Endothelial cell (in vitro differentiated cells): ENCODE measurements at regions not wholly inside any gene's neighbourhood (a gene's known extent, or its start where the extent isn't known, plus 50 kb on each side); places are given as distances from the start of the nearest gene placed in this dataset.

Experiments
- DNase-seq: peaks from one replicate; pipeline ENCODE4 v3.0.0; 2021; ENCODE audit warnings: low spot score
- H3K27ac Mint-ChIP-seq: one replicate; pipeline ENCODE4 v1.8.0; 2021; ENCODE audit warnings: mixed read lengths, inconsistent platforms; ENCODE audit not compliant: unreplicated experiment
- H3K27me3 Mint-ChIP-seq: one replicate; pipeline ENCODE4 v1.8.0; 2021; ENCODE audit warnings: mild to moderate bottlenecking, moderate library complexity, mixed read lengths, inconsistent platforms; ENCODE audit not compliant: unreplicated experiment
- H3K36me3 Mint-ChIP-seq: one replicate; pipeline ENCODE4 v1.8.0; 2021; ENCODE audit warnings: mild to moderate bottlenecking, low read depth, mixed read lengths, inconsistent platforms; ENCODE audit not compliant: unreplicated experiment
- H3K4me1 Mint-ChIP-seq: one replicate; pipeline ENCODE4 v1.8.0; 2021; ENCODE audit warnings: mild to moderate bottlenecking, mixed read lengths, inconsistent platforms; ENCODE audit not compliant: unreplicated experiment
- H3K4me3 Mint-ChIP-seq: one replicate; pipeline ENCODE4 v1.8.0; 2021; ENCODE audit warnings: mild to moderate bottlenecking, mixed read lengths, inconsistent platforms; ENCODE audit not compliant: unreplicated experiment
- H3K9me3 Mint-ChIP-seq: one replicate; pipeline ENCODE4 v1.8.0; 2021; ENCODE audit warnings: mixed read lengths, inconsistent platforms; ENCODE audit not compliant: unreplicated experiment
- CTCF ChIP-seq: fragments of 200-600 bp; sonication (generic); IDR thresholded peaks from one replicate; pipeline ENCODE4 v1.5.0; 2021; ENCODE audit warnings: antibody characterized with exemption; ENCODE audit not compliant: unreplicated experiment

- no peak for DNase-seq
- Mint-ChIP-seq H3K36me3 (no peaks in the 10 kb centered on the region), H3K4me1 (peaks cover 3% of the 10 kb centered on the region), H3K27me3 (peaks cover 3% of the 10 kb centered on the region), H3K27ac (no peak overlapping the region), H3K9me3 (no peaks in the 10 kb centered on the region), H3K4me3 (no peak overlapping the region)
- no peak for TF ChIP-seq CTCF
These were observed 270.9 kb downstream of the TLE3 start for GRCh38 chr15:69826819-69827175.

GRCh38 chr15:69827751-69828150 lies 270.0 kb downstream of the TLE3 start:
- no peaks in the 10 kb centered on the region for H3K36me3 Mint-ChIP-seq
- peaks cover 3% of the 10 kb centered on the region for H3K4me1 Mint-ChIP-seq
- DNase-seq: no peak
- peaks cover 3% of the 10 kb centered on the region for H3K27me3 Mint-ChIP-seq
- H3K9me3 Mint-ChIP-seq: no peaks in the 10 kb centered on the region
- no peak overlapping the region for H3K27ac Mint-ChIP-seq
- TF ChIP-seq CTCF: no peak
- H3K4me3 Mint-ChIP-seq: no peak overlapping the region

DNA sequence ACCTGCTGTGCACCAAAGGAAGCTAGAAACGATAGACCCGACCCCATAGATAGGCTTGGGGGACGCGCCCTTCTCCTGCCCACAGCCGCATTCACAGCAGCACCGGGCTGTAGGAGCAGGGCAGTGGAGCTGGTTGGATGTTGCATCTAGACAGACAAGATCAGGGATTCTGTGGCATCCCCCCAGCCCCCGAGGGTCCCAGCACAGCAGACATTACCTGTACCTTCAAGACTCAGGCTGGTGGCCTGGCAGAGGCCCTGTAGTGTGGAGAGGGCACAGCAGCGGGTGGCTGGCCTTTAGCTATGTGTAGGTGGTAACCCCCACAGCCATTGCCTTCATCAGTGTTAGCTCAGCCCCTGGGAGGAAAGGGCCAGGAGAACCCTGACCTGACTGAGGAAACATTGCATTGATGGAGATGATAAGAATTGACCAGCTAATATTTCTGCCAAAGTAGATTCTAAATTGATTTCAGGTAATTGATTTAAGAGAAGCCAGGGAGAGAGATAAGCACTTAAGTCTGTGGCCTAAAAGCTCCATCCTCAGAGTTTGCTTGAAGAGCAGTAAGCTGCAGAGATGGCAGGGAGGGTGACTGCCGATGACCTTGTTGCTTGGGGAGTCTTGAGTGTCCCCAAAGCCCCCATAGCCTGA lies 269.4 kb downstream of the TLE3 start:
- TF ChIP-seq CTCF: no peak
- Mint-ChIP-seq H3K27me3 (peaks cover 3% of the 10 kb centered on the region), H3K27ac (no peak overlapping the region), H3K4me3 (no peak overlapping the region), H3K9me3 (no peaks in the 10 kb centered on the region), H3K4me1 (peaks cover 3% of the 10 kb centered on the region), H3K36me3 (no peaks in the 10 kb centered on the region)
- DNase-seq: no peak

- Mint-ChIP-seq H3K4me3 (no peak overlapping the region), H3K4me1 (peaks cover 3% of the 10 kb centered on the region), H3K36me3 (no peaks in the 10 kb centered on the region), H3K9me3 (no peaks in the 10 kb centered on the region), H3K27me3 (peaks cover 3% of the 10 kb centered on the region), H3K27ac (no peak overlapping the region)
- no peak for DNase-seq
- no peak for TF ChIP-seq CTCF
These were observed 267.7 kb downstream of the TLE3 start for GRCh38 chr15:69829974-69830373.

DNA sequence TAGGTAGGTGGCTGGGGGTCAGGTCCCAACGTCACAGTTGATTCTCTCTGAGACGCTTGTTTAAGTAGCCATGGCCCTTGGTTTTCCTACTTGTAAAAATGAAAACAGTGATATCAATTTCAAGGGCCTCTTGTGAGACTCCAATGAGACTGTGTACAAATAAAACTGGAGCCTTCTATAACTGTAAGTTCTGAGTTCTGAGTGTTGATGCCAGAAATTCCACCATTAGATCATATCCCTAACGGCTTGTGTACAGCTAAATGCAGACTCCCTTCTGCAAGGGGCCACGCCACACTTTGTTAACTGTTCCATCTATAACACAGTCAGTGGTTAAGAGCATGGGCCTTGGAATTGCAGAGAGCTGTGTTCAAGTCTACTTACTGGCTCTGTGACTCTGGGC lies 267.3 kb downstream of the TLE3 start:
- Mint-ChIP-seq H3K27ac (no peak overlapping the region), H3K4me3 (no peak overlapping the region), H3K36me3 (no peaks in the 10 kb centered on the region), H3K4me1 (peaks cover 3% of the 10 kb centered on the region), H3K9me3 (no peaks in the 10 kb centered on the region), H3K27me3 (peaks cover 3% of the 10 kb centered on the region)
- DNase-seq: no peak
- TF ChIP-seq CTCF: no peak
